ENCODE measurements at regions not wholly inside any gene's neighbourhood (a gene's known extent, or its start where the extent isn't known, plus 50 kb on each side); places are given as distances from the start of the nearest gene placed in this dataset.

- DNase-seq (ENCODE audit: low read depth in 2 of 2), result no peak
Observed at GRCh38 chr11:72525466-72525865, 91.1 kb upstream of the CLPB start.

- DNase-seq (ENCODE audit: low read depth in 2 of 2), result no peak
Observed at GRCh38 chr11:72524711-72525110, 90.4 kb upstream of the CLPB start.

GRCh38 chr11:72523991-72524390 lies 89.7 kb upstream of the CLPB start:
- no peak for DNase-seq (ENCODE audit: low read depth in 2 of 2)

- no peak for DNase-seq (ENCODE audit: low read depth in 2 of 2)
Observed at GRCh38 chr11:72522186-72522585, 87.9 kb upstream of the CLPB start.

- DNase-seq (ENCODE audit: low read depth in 2 of 2), result no peak
Observed at GRCh38 chr11:72521664-72522063, 87.3 kb upstream of the CLPB start.

- no peak for DNase-seq (ENCODE audit: low read depth in 2 of 2)
Observed at GRCh38 chr11:72520815-72521214, 86.5 kb upstream of the CLPB start.

GRCh38 chr11:72519882-72520281 lies 85.6 kb upstream of the CLPB start:
- DNase-seq (ENCODE audit: low read depth in 2 of 2), result peak in 1 of 2 donors; percentile 2

- DNase-seq (ENCODE audit: low read depth in 2 of 2), result no peak
Observed at GRCh38 chr11:72519220-72519881, 85.0 kb upstream of the CLPB start.

GRCh38 chr11:72514331-72514730 lies 80.0 kb upstream of the CLPB start:
- DNase-seq (ENCODE audit: low read depth in 2 of 2), result no peak

- no peak for DNase-seq (ENCODE audit: low read depth in 2 of 2)
Observed at GRCh38 chr11:72513411-72513810, 79.1 kb upstream of the CLPB start.

- no peak for DNase-seq (ENCODE audit: low read depth in 2 of 2)
Observed at GRCh38 chr11:72512956-72513355, 78.6 kb upstream of the CLPB start.

GRCh38 chr11:72511393-72512047 lies 77.2 kb upstream of the CLPB start:
- DNase-seq (ENCODE audit: low read depth in 2 of 2), result no peak

GRCh38 chr11:72507050-72507449 lies 72.7 kb upstream of the CLPB start:
- DNase-seq (ENCODE audit: low read depth in 2 of 2), result no peak

- DNase-seq (ENCODE audit: low read depth in 2 of 2), result no peak
Observed at GRCh38 chr11:72497731-72498130, 63.4 kb upstream of the CLPB start.

- no peak for DNase-seq (ENCODE audit: low read depth in 2 of 2)
Observed at GRCh38 chr11:72494109-72494429, 59.7 kb upstream of the CLPB start.

- no peak for DNase-seq (ENCODE audit: low read depth in 2 of 2)
Observed at GRCh38 chr11:72493426-72494108, 59.2 kb upstream of the CLPB start.

- no peak for DNase-seq (ENCODE audit: low read depth in 2 of 2)
Observed at GRCh38 chr11:72491001-72491400, 56.7 kb upstream of the CLPB start.
